ENCODE measurements at regions not wholly inside any gene's neighbourhood (a gene's known extent, or its start where the extent isn't known, plus 50 kb on each side); places are given as distances from the start of the nearest gene placed in this dataset.

- no CpG with 5 or more reads among the region's 2 CpGs for WGBS (ENCODE audit: insufficient coverage)
- Histone ChIP-seq H3K9me3 (replicated peaks; ENCODE audit: control insufficient read depth, low read depth, low read length) (no peaks in the 10 kb centered on the region), H3K4me1 (ENCODE audit: control insufficient read depth, insufficient read depth, low read length) (no peaks in the 10 kb centered on the region), H3K27ac (ENCODE audit: low read length) (no peak overlapping the region), H3K27me3 (ENCODE audit: control insufficient read depth, insufficient read depth, low read length) (no peaks in the 10 kb centered on the region), H3K4me3 (ENCODE audit: low read length) (no peak overlapping the region), H3K36me3 (ENCODE audit: control insufficient read depth, insufficient read depth, low read length) (no peaks in the 10 kb centered on the region)
- DNase-seq = no peak
Observed at GRCh38 chr7:17036584-17036983, 154.8 kb upstream of the AGR3 start.

DNA sequence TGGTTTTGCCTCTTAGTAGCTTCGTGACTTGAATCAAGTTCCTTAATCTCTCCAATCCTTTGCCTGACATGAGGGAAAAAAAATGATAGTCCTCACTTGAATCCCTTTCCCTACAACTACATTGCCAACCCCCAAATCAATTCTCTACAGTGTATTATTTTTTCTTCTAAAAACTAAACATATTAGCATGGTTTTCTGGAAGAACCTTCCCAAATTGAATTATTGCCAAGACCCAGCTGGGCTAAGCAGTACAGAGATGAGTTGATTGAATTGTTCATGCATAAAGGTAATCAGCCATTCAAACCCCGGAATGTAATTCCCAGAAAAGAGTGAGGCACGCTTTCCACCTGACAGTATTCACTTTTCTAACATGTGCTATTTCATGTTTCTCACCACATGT lies 155.6 kb upstream of the AGR3 start:
- Histone ChIP-seq H3K9me3 (replicated peaks; ENCODE audit: control insufficient read depth, low read depth, low read length) (no peaks in the 10 kb centered on the region), H3K4me1 (ENCODE audit: control insufficient read depth, insufficient read depth, low read length) (no peaks in the 10 kb centered on the region), H3K36me3 (ENCODE audit: control insufficient read depth, insufficient read depth, low read length) (no peaks in the 10 kb centered on the region), H3K27me3 (ENCODE audit: control insufficient read depth, insufficient read depth, low read length) (no peaks in the 10 kb centered on the region), H3K4me3 (ENCODE audit: low read length) (no peak overlapping the region), H3K27ac (ENCODE audit: low read length) (no peak overlapping the region)
- peak; percentile 15 for DNase-seq
- WGBS (ENCODE audit: insufficient coverage) = 67% methylated on average over 1 of the region's 3 CpGs

- Histone ChIP-seq H3K27ac (ENCODE audit: low read length) (no peak overlapping the region), H3K27me3 (ENCODE audit: control insufficient read depth, insufficient read depth, low read length) (no peaks in the 10 kb centered on the region), H3K4me1 (ENCODE audit: control insufficient read depth, insufficient read depth, low read length) (no peaks in the 10 kb centered on the region), H3K4me3 (ENCODE audit: low read length) (no peak overlapping the region), H3K36me3 (ENCODE audit: control insufficient read depth, insufficient read depth, low read length) (no peaks in the 10 kb centered on the region), H3K9me3 (replicated peaks; ENCODE audit: control insufficient read depth, low read depth, low read length) (no peaks in the 10 kb centered on the region)
- DNase-seq = no peak
- WGBS (ENCODE audit: insufficient coverage) = no CpG with 5 or more reads among the region's 3 CpGs
Observed at GRCh38 chr7:17038160-17038782, 156.5 kb upstream of the AGR3 start.

- H3K27ac ChIP-seq (ENCODE audit: low read length) = no peak overlapping the region
- H3K9me3 ChIP-seq (replicated peaks; ENCODE audit: control insufficient read depth, low read depth, low read length) = no peaks in the 10 kb centered on the region
- no CpG with 5 or more reads among the region's 2 CpGs for WGBS (ENCODE audit: insufficient coverage)
- no peak overlapping the region for H3K4me3 ChIP-seq (ENCODE audit: low read length)
- H3K36me3 ChIP-seq (ENCODE audit: control insufficient read depth, insufficient read depth, low read length) = no peaks in the 10 kb centered on the region
- no peak for DNase-seq
- H3K4me1 ChIP-seq (ENCODE audit: control insufficient read depth, insufficient read depth, low read length) = no peaks in the 10 kb centered on the region
- H3K27me3 ChIP-seq (ENCODE audit: control insufficient read depth, insufficient read depth, low read length) = no peaks in the 10 kb centered on the region
Observed at GRCh38 chr7:17038783-17039170, 157.0 kb upstream of the AGR3 start.

DNA sequence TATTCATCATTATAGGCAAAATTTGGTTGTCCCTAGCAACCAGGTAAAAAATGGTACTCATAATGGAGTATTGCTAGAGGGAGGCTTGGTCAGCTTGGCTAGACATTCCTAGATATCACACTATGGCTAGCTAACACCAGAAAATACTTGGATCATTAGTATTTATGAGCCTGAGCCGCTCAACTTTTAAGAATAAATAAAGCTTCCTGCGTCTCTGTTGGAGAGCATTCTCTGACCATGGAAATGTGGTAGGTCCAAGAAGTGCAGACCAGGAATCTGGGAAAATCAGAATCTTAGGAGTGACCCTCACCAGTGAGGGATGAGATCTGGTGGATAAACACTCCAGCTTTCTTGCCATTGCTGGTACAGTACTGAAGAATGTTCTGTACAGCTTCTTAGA lies 157.6 kb upstream of the AGR3 start:
- Histone ChIP-seq H3K27me3 (ENCODE audit: control insufficient read depth, insufficient read depth, low read length) (no peaks in the 10 kb centered on the region), H3K9me3 (replicated peaks; ENCODE audit: control insufficient read depth, low read depth, low read length) (no peaks in the 10 kb centered on the region), H3K36me3 (ENCODE audit: control insufficient read depth, insufficient read depth, low read length) (no peaks in the 10 kb centered on the region), H3K4me1 (ENCODE audit: control insufficient read depth, insufficient read depth, low read length) (no peaks in the 10 kb centered on the region), H3K4me3 (ENCODE audit: low read length) (no peak overlapping the region), H3K27ac (ENCODE audit: low read length) (no peak overlapping the region)
- 86% methylated on average over 1 of the region's 2 CpGs for WGBS (ENCODE audit: insufficient coverage)
- DNase-seq = no peak

- Histone ChIP-seq H3K36me3 (ENCODE audit: control insufficient read depth, insufficient read depth, low read length) (no peaks in the 10 kb centered on the region), H3K4me1 (ENCODE audit: control insufficient read depth, insufficient read depth, low read length) (no peaks in the 10 kb centered on the region), H3K27ac (ENCODE audit: low read length) (peak overlapping the region; percentile 65), H3K27me3 (ENCODE audit: control insufficient read depth, insufficient read depth, low read length) (no peaks in the 10 kb centered on the region), H3K9me3 (replicated peaks; ENCODE audit: control insufficient read depth, low read depth, low read length) (no peaks in the 10 kb centered on the region), H3K4me3 (ENCODE audit: low read length) (no peak overlapping the region)
- 0% methylated on average over 2 of the region's 4 CpGs for WGBS (ENCODE audit: insufficient coverage)
- no peak for DNase-seq
Observed at GRCh38 chr7:17040716-17041115, 158.9 kb upstream of the AGR3 start.

DNA sequence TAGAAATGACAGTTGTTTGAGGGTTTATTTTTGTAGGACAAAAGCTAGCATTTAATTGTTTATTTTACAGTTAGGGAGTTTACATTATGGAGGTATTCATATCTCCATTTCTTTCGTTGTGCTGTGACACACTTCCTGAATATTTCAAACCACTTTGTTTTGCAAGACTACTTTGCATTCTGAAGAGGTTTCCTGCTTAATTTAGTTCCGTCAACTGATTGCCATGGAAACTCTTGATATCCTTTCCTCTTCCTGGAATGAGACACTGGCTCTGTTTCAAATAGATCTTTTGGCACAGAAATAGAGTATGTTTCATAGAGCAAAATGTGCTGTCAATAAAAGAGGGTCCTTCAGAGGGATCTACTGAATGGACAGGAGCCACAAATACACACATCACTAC lies 159.5 kb upstream of the AGR3 start:
- Histone ChIP-seq H3K27ac (ENCODE audit: low read length) (peak overlapping the region; percentile 65), H3K36me3 (ENCODE audit: control insufficient read depth, insufficient read depth, low read length) (no peaks in the 10 kb centered on the region), H3K4me3 (ENCODE audit: low read length) (no peak overlapping the region), H3K4me1 (ENCODE audit: control insufficient read depth, insufficient read depth, low read length) (no peaks in the 10 kb centered on the region), H3K9me3 (replicated peaks; ENCODE audit: control insufficient read depth, low read depth, low read length) (no peaks in the 10 kb centered on the region), H3K27me3 (ENCODE audit: control insufficient read depth, insufficient read depth, low read length) (no peaks in the 10 kb centered on the region)
- no CpG with 5 or more reads among the region's 2 CpGs for WGBS (ENCODE audit: insufficient coverage)
- DNase-seq = peak; percentile 68

DNA sequence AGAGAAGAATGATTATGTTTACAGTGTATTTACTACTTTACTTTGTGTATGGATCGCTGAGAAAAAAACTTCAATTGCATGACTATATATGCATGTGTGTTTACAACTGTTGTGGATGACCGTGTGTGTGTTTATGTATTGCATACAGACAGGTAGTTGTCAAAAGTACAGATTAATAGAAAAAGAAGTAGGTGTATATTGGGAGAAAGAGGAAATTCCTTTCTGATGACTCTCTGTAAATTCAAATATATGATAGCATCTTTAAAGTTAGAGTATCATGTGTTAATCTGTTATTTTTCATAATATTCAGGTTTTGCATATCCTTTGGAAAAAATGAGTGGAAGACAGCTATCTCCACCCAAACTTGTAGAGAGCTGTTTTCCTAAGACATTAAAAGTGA lies 160.4 kb upstream of the AGR3 start:
- Histone ChIP-seq H3K9me3 (replicated peaks; ENCODE audit: control insufficient read depth, low read depth, low read length) (no peaks in the 10 kb centered on the region), H3K4me3 (ENCODE audit: low read length) (no peak overlapping the region), H3K27me3 (ENCODE audit: control insufficient read depth, insufficient read depth, low read length) (no peaks in the 10 kb centered on the region), H3K4me1 (ENCODE audit: control insufficient read depth, insufficient read depth, low read length) (no peaks in the 10 kb centered on the region), H3K27ac (ENCODE audit: low read length) (no peak overlapping the region), H3K36me3 (ENCODE audit: control insufficient read depth, insufficient read depth, low read length) (no peaks in the 10 kb centered on the region)
- WGBS (ENCODE audit: insufficient coverage) = no CpG with 5 or more reads among the region's 2 CpGs
- no peak for DNase-seq

GRCh38 chr7:17043012-17043877 lies 161.5 kb upstream of the AGR3 start:
- Histone ChIP-seq H3K36me3 (ENCODE audit: control insufficient read depth, insufficient read depth, low read length) (no peaks in the 10 kb centered on the region), H3K9me3 (replicated peaks; ENCODE audit: control insufficient read depth, low read depth, low read length) (no peaks in the 10 kb centered on the region), H3K4me1 (ENCODE audit: control insufficient read depth, insufficient read depth, low read length) (no peaks in the 10 kb centered on the region), H3K27ac (ENCODE audit: low read length) (no peak overlapping the region), H3K4me3 (ENCODE audit: low read length) (no peak overlapping the region), H3K27me3 (ENCODE audit: control insufficient read depth, insufficient read depth, low read length) (no peaks in the 10 kb centered on the region)
- WGBS (ENCODE audit: insufficient coverage) = no CpG with 5 or more reads among the region's 3 CpGs
- DNase-seq = peak; percentile 42

DNA sequence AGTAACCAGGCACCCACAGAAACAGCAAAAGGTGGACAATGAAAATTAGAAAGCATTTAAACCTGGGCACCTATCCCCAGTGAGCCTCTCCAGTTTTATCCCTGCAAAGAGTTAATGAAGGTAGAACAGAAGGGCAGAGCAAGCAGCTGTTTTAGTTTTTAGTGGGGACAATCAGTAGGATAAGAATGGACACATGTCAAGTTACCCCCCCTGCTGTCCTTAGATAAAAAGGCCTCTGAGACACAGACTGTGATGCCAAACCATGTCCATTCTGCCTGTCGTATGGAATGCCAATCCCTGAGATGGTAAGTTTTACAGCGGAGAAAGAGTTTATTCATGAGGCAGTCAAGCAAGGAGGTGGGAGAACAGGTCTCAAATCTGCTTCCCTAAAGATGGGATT lies 162.6 kb upstream of the AGR3 start:
- 92% methylated on average over 2 of the region's 2 CpGs for WGBS (ENCODE audit: insufficient coverage)
- Histone ChIP-seq H3K36me3 (ENCODE audit: control insufficient read depth, insufficient read depth, low read length) (no peaks in the 10 kb centered on the region), H3K4me3 (ENCODE audit: low read length) (no peak overlapping the region), H3K27ac (ENCODE audit: low read length) (no peak overlapping the region), H3K9me3 (replicated peaks; ENCODE audit: control insufficient read depth, low read depth, low read length) (no peaks in the 10 kb centered on the region), H3K27me3 (ENCODE audit: control insufficient read depth, insufficient read depth, low read length) (no peaks in the 10 kb centered on the region), H3K4me1 (ENCODE audit: control insufficient read depth, insufficient read depth, low read length) (no peaks in the 10 kb centered on the region)
- DNase-seq = no peak
